ENCODE measurements at regions not wholly inside any gene's neighbourhood (a gene's known extent, or its start where the extent isn't known, plus 50 kb on each side); places are given as distances from the start of the nearest gene placed in this dataset.

DNA sequence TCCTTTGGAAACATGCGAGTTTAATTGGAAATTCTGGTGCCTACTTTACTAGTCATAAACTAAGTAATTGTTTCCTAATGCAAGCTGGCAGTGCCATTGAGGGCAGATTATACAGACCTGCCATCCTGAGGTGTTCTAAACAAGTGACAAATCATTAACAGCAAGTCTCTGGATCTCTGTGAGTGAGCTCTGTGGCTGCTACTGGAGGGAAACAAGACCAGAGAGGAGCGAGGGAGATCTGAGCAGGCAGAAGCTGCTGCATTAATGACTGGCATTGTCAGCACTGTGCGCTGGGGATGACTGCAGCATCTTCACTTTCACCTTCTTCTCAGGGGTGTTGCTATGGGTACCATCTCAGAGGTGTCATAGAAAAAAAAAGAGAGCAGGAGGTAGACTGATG, 308.4 kb upstream of the DPH6 start:
- no peak overlapping the region for H2BK15ac ChIP-seq (ENCODE audit: low read depth, low read length)
- H2BK120ac ChIP-seq (ENCODE audit: low read depth, low read length, poor library complexity, severe bottlenecking): no peak overlapping the region
- no peak overlapping the region for H3K27ac ChIP-seq (ENCODE audit: insufficient read length, low read depth, low read length)
- H2AFZ ChIP-seq (ENCODE audit: low read length): no peak overlapping the region
- Mint-ChIP-seq H3K4me1 (peaks cover 9 to 13% of the 10 kb centered on the region in 2 experiments), H3K27me3 (ENCODE audit: low read depth) (no peaks in the 10 kb centered on the region), H3K36me3 (ENCODE audit: insufficient read depth in 1 of 3, low read depth in 3 of 3) (no peaks in the 10 kb centered on the region), H3K9me3 (no peaks in the 10 kb centered on the region), H3K27ac (no peak overlapping the region), H3K4me3 (no peak overlapping the region)
- H3K18ac ChIP-seq (ENCODE audit: insufficient read length, low read depth, low read length): no peak overlapping the region
- H3K4ac ChIP-seq (ENCODE audit: low read depth, low read length): no peak overlapping the region
- WGBS (ENCODE audit: extremely low coverage, insufficient read length, low lambda C conversion rate): no CpG with 5 or more reads among the region's 3 CpGs
- H3K56ac ChIP-seq (ENCODE audit: insufficient read length, low read depth, low read length): no peak overlapping the region
- H3K4me1 ChIP-seq (ENCODE audit: insufficient read depth, low read length): no peaks in the 10 kb centered on the region
- no peak overlapping the region for H3K9ac ChIP-seq (ENCODE audit: extremely low read depth, insufficient read length, low read length)
- no peak overlapping the region for H4K8ac ChIP-seq (replicated peaks; ENCODE audit: insufficient read length, low read depth, low read length)
- no peaks in the 10 kb centered on the region for H3K9me3 ChIP-seq (ENCODE audit: control insufficient read depth, low read depth, low read length)
- TF ChIP-seq, protein P1, sequence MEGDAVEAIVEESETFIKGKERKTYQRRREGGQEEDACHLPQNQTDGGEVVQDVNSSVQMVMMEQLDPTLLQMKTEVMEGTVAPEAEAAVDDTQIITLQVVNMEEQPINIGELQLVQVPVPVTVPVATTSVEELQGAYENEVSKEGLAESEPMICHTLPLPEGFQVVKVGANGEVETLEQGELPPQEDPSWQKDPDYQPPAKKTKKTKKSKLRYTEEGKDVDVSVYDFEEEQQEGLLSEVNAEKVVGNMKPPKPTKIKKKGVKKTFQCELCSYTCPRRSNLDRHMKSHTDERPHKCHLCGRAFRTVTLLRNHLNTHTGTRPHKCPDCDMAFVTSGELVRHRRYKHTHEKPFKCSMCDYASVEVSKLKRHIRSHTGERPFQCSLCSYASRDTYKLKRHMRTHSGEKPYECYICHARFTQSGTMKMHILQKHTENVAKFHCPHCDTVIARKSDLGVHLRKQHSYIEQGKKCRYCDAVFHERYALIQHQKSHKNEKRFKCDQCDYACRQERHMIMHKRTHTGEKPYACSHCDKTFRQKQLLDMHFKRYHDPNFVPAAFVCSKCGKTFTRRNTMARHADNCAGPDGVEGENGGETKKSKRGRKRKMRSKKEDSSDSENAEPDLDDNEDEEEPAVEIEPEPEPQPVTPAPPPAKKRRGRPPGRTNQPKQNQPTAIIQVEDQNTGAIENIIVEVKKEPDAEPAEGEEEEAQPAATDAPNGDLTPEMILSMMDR (conservative IDR thresholded peaks at IDR 0.05): no peak
- H3K4me2 ChIP-seq (ENCODE audit: insufficient read depth, insufficient read length, low read length): no peak overlapping the region
- no peak overlapping the region for H3T11ph ChIP-seq (ENCODE audit: low read length)
- no peak overlapping the region for H2BK12ac ChIP-seq (ENCODE audit: insufficient read length, low read depth, low read length)
- H4K5ac ChIP-seq (ENCODE audit: insufficient read length, low read depth, low read length): no peak overlapping the region
- no peak overlapping the region for H4K91ac ChIP-seq (ENCODE audit: insufficient read length, low read depth, low read length)
- H3K27me3 ChIP-seq (ENCODE audit: insufficient read depth, low read length): no peaks in the 10 kb centered on the region
- no peak overlapping the region for H2BK5ac ChIP-seq (ENCODE audit: insufficient read length, low read length)
- no peak for DNase-seq
- H3K14ac ChIP-seq (ENCODE audit: insufficient read depth, low read length): no peak overlapping the region
- no peak overlapping the region for H2BK20ac ChIP-seq (ENCODE audit: low read depth, low read length, poor library complexity, severe bottlenecking)
- no peaks in the 10 kb centered on the region for H3K79me2 ChIP-seq (ENCODE audit: insufficient read depth, low read length)
- no peak overlapping the region for H2AK5ac ChIP-seq (ENCODE audit: insufficient read length, low read length)
- no peaks in the 10 kb centered on the region for H4K20me1 ChIP-seq (ENCODE audit: control insufficient read depth, insufficient read depth, insufficient read length)
- no peak overlapping the region for H3K23ac ChIP-seq (ENCODE audit: insufficient read length, low read depth, low read length)
- H3K23me2 ChIP-seq (ENCODE audit: insufficient read length, low read depth, low read length, poor library complexity, severe bottlenecking): no peaks in the 10 kb centered on the region
- H3K79me1 ChIP-seq (ENCODE audit: insufficient read depth, low read depth, low read length, poor library complexity, severe bottlenecking): no peaks in the 10 kb centered on the region

All from H9 (cell line).